Pancreas (tissue), 10 donors: ENCODE measurements at regions not wholly inside any gene's neighbourhood (a gene's known extent, or its start where the extent isn't known, plus 50 kb on each side); places are given as distances from the start of the nearest gene placed in this dataset.

ENCODE experiments used
- ATAC-seq, 4 donors: fragments of 200-7000 bp; cut with Tn5 transposase; one replicate each; pipeline versions ENCODE4 v1.8.0 to v1.9.1; 2020; ENCODE audit warnings: mild to moderate bottlenecking in 4 of 4, moderate library complexity in 4 of 4
- DNase-seq, 6 donors: peaks; one replicate each; pipeline ENCODE4 v3.0.0-alpha.2; 2020
- FAIRE-seq: peaks from 2 replicates; lab custom pipeline; 2012; peaks lifted over from hg19 to GRCh38; lab: Jason Lieb, UNC
- H3K27ac ChIP-seq, 4 donors: fragments of 200-600 bp; sonication (generic); 1 replicate in 3 of 4; 2 replicates in 1 of 4; pipeline versions ENCODE4 v1.5.0 to v1.8.0; 2020
- H3K27me3 ChIP-seq, 4 donors: fragments of 200-600 bp; one replicate each; pipeline ENCODE4 v1.8.0; 2021
- H3K36me3 ChIP-seq, 3 donors: fragments of 200-600 bp; sonication (generic) in 1 of 3; one replicate each; pipeline versions ENCODE4 v1.5.0 to v1.8.0; 2020 to 2021
- H3K4me1 ChIP-seq, 3 donors: fragments of 200-600 bp; one replicate each; pipeline ENCODE4 v1.8.0; 2021
- H3K4me3 ChIP-seq, 4 donors: fragments of 200-600 bp; sonication (generic) in 2 of 4; one replicate each; pipeline versions ENCODE4 v1.5.0 to v1.8.0; 2020 to 2021
- H3K9me3 ChIP-seq, 4 donors: fragments of 200-600 bp; one replicate each; pipeline ENCODE4 v1.8.0; 2021
- CTCF ChIP-seq, 4 donors: fragments of 200-600 bp; sonication (generic) in 3 of 4; IDR thresholded peaks; one replicate each; pipeline versions ENCODE4 v1.5.0 to v1.8.0; 2021; ENCODE audit warnings: antibody characterized with exemption in 4 of 4
- WGBS, 2 donors: extraction: QIAGEN DNeasy Blood & Tissue Kit; methylation state at CpG; one replicate each; pipeline ENCODE4 v1.1.7; 2013; 5-methylcytosine and 5-hydroxymethylcytosine counted together
- intact Hi-C, 3 donors: fragments of 100-400 bp; cut with DNase I; formaldehyde crosslinking; loops; one replicate each; pipeline versions ENCODE4 v1.11.1 to v1.14.2; 2022
- donor health status: healthy with polysubstance abuse.
- donor health status: DM: no; HTN: no; CAD: no; lungs with moderate emphysema.
- donor health status: DM: no; HTN: no; CAD: no.
- donor health status: control.
- donor health status: control.
- donor health status: Bipolar disorder and iron deficiency.
- donor health status: DM: yes; HTN: yes; CAD: no.
- donor health status: DM: no; HTN: no; CAD: no.
- donor health status: DM: no; HTN: no; CAD: no.
- donor health status: DM: yes; HTN: yes; CAD: no.

GRCh38 chr4:61079427-61079826 lies 120.7 kb upstream of the ADGRL3 start:
- Histone ChIP-seq H3K4me3 (no peak overlapping the region), H3K9me3 (no peaks in the 10 kb centered on the region), H3K27me3 (no peaks in the 10 kb centered on the region), H3K27ac (no peak overlapping the region), H3K4me1 (no peaks in the 10 kb centered on the region), H3K36me3 (no peaks in the 10 kb centered on the region)
- intact Hi-C loops = no loop called here
- no peak for DNase-seq
- no peak for TF ChIP-seq CTCF (IDR thresholded peaks at IDR 0.05)
- FAIRE-seq = no peak
- ATAC-seq = no peak

GRCh38 chr4:61079976-61080375 lies 120.2 kb upstream of the ADGRL3 start:
- H3K9me3 ChIP-seq = no peaks in the 10 kb centered on the region
- no peaks in the 10 kb centered on the region for H3K36me3 ChIP-seq
- DNase-seq (no peak), FAIRE-seq (no peak), ATAC-seq (no peak)
- no peak overlapping the region for H3K4me3 ChIP-seq
- intact Hi-C loops = no loop called here
- WGBS, 2 donors = 42 to 54% methylated on average over 2 of the region's 2 CpGs
- no peak for TF ChIP-seq CTCF (IDR thresholded peaks at IDR 0.05)
- H3K27me3 ChIP-seq = no peaks in the 10 kb centered on the region
- H3K4me1 ChIP-seq = no peaks in the 10 kb centered on the region
- H3K27ac ChIP-seq = no peak overlapping the region

- H3K27ac ChIP-seq = no peak overlapping the region
- FAIRE-seq (no peak), DNase-seq (no peak), ATAC-seq (no peak)
- intact Hi-C loops = no loop called here
- 57 to 81% methylated on average over 2 of the region's 2 CpGs for WGBS, 2 donors
- H3K9me3 ChIP-seq = no peaks in the 10 kb centered on the region
- H3K4me3 ChIP-seq = no peak overlapping the region
- H3K27me3 ChIP-seq = no peaks in the 10 kb centered on the region
- no peaks in the 10 kb centered on the region for H3K4me1 ChIP-seq
- H3K36me3 ChIP-seq = no peaks in the 10 kb centered on the region
- TF ChIP-seq CTCF (IDR thresholded peaks at IDR 0.05) = no peak
These were observed 114.6 kb upstream of the ADGRL3 start for GRCh38 chr4:61085534-61085933.

- H3K36me3 ChIP-seq = no peaks in the 10 kb centered on the region
- no peaks in the 10 kb centered on the region for H3K27me3 ChIP-seq
- H3K27ac ChIP-seq = no peak overlapping the region
- ATAC-seq (no peak), FAIRE-seq (no peak), DNase-seq (no peak)
- TF ChIP-seq CTCF (IDR thresholded peaks at IDR 0.05) = no peak
- 41 to 62% methylated on average over 4 of the region's 4 CpGs for WGBS, 2 donors
- H3K9me3 ChIP-seq = no peaks in the 10 kb centered on the region
- intact Hi-C loops = no loop called here
- no peaks in the 10 kb centered on the region for H3K4me1 ChIP-seq
- no peak overlapping the region for H3K4me3 ChIP-seq
These were observed 113.8 kb upstream of the ADGRL3 start for GRCh38 chr4:61086357-61086756.

- WGBS, 2 donors = 54 to 56% methylated on average over 3 of the region's 3 CpGs
These were observed 113.1 kb upstream of the ADGRL3 start for GRCh38 chr4:61086979-61087378.

More at GRCh38 chr4:61086979-61087378, 113.1 kb upstream of the ADGRL3 start:
- Histone ChIP-seq H3K27me3 (no peaks in the 10 kb centered on the region), H3K36me3 (no peaks in the 10 kb centered on the region), H3K27ac (no peak overlapping the region), H3K9me3 (no peaks in the 10 kb centered on the region), H3K4me3 (no peak overlapping the region), H3K4me1 (no peaks in the 10 kb centered on the region)
- TF ChIP-seq CTCF (IDR thresholded peaks at IDR 0.05) = no peak
- ATAC-seq (no peak), FAIRE-seq (no peak), DNase-seq (no peak)
- intact Hi-C loops = no loop called here
